Osteocyte (in vitro differentiated cells): ENCODE measurements at regions not wholly inside any gene's neighbourhood (a gene's known extent, or its start where the extent isn't known, plus 50 kb on each side); places are given as distances from the start of the nearest gene placed in this dataset.

ENCODE experiments used
- DNase-seq: peaks from one replicate; pipeline ENCODE4 v3.0.0; 2021; ENCODE audit warnings: mixed read lengths; ENCODE audit not compliant: unreplicated experiment; ENCODE audit errors: extremely low spot score
- H3K27ac Mint-ChIP-seq: one replicate; pipeline ENCODE4 v1.8.0; 2021; ENCODE audit warnings: mild to moderate bottlenecking, mixed read lengths; ENCODE audit not compliant: unreplicated experiment
- H3K27me3 Mint-ChIP-seq: one replicate; pipeline ENCODE4 v1.8.0; 2021; ENCODE audit warnings: mixed read lengths; ENCODE audit not compliant: unreplicated experiment
- H3K36me3 Mint-ChIP-seq: one replicate; pipeline ENCODE4 v1.8.0; 2021; ENCODE audit warnings: mixed read lengths; ENCODE audit not compliant: unreplicated experiment
- H3K4me1 Mint-ChIP-seq: one replicate; pipeline ENCODE4 v1.8.0; 2021; ENCODE audit warnings: mixed read lengths; ENCODE audit not compliant: unreplicated experiment
- H3K4me3 Mint-ChIP-seq: one replicate; pipeline ENCODE4 v1.8.0; 2021; ENCODE audit warnings: mild to moderate bottlenecking, moderate library complexity, mixed read lengths; ENCODE audit not compliant: unreplicated experiment
- H3K9me3 Mint-ChIP-seq: one replicate; pipeline ENCODE4 v1.8.0; 2021; ENCODE audit warnings: mixed read lengths; ENCODE audit not compliant: unreplicated experiment
- TF ChIP-seq, protein P1 (sequence below): fragments of 200-600 bp; sonication (generic); IDR thresholded peaks from 2 replicates; pipeline ENCODE4 v1.5.0; 2021; ENCODE audit warnings: antibody characterized with exemption, mild to moderate bottlenecking, moderate library complexity

DNA sequence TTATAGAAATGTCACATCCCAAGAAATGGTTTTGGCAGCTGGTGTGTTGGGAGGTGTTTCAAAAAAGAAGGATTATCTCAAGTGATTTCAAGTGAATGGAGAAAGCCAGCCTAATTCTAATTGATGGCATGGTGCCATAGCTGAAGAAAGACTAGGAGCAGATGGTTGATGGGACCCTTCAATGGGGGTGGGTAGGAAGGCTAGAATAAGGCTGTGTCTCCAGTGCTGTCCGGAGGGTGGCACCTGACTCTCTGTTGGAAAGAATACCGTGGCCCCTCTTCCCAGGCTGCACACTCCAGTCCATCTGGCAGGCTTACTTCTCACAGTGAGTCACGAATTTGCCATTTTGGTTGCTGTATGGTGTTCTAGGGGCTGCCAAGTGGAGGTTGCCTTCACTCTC lies 51.0 kb upstream of the GPR12 start:
- H3K4me3 Mint-ChIP-seq = no peak overlapping the region
- peaks cover 1% of the 10 kb centered on the region for H3K4me1 Mint-ChIP-seq
- DNase-seq = no peak
- TF ChIP-seq, protein P1, sequence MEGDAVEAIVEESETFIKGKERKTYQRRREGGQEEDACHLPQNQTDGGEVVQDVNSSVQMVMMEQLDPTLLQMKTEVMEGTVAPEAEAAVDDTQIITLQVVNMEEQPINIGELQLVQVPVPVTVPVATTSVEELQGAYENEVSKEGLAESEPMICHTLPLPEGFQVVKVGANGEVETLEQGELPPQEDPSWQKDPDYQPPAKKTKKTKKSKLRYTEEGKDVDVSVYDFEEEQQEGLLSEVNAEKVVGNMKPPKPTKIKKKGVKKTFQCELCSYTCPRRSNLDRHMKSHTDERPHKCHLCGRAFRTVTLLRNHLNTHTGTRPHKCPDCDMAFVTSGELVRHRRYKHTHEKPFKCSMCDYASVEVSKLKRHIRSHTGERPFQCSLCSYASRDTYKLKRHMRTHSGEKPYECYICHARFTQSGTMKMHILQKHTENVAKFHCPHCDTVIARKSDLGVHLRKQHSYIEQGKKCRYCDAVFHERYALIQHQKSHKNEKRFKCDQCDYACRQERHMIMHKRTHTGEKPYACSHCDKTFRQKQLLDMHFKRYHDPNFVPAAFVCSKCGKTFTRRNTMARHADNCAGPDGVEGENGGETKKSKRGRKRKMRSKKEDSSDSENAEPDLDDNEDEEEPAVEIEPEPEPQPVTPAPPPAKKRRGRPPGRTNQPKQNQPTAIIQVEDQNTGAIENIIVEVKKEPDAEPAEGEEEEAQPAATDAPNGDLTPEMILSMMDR = no peak
- H3K36me3 Mint-ChIP-seq = no peaks in the 10 kb centered on the region
- H3K27me3 Mint-ChIP-seq = peaks cover 17% of the 10 kb centered on the region
- H3K27ac Mint-ChIP-seq = no peak overlapping the region
- H3K9me3 Mint-ChIP-seq = no peaks in the 10 kb centered on the region
